Gastrocnemius medialis (tissue), 4 donors: ENCODE measurements at regions not wholly inside any gene's neighbourhood (a gene's known extent, or its start where the extent isn't known, plus 50 kb on each side); places are given as distances from the start of the nearest gene placed in this dataset.

Experiments used
- CTCF ChIP-seq, 5 experiments: fragments of 450-650 bp in 3 of 5; fragments of 200-600 bp in 2 of 5; sonication (generic) in 2 of 5; IDR thresholded peaks in 4 of 5; conservative IDR thresholded peaks in 1 of 5; 1 replicate in 4 of 5; 2 replicates in 1 of 5; pipeline ENCODE4 v1.5.1; 2016 to 2019; ENCODE audit warnings: antibody characterized with exemption in 5 of 5, mild to moderate bottlenecking in 3 of 5, moderate library complexity in 3 of 5
- POLR2A ChIP-seq, 2 donors: fragments of 450-650 bp; IDR thresholded peaks; one replicate each; pipeline ENCODE4 v1.6.1; 2017; ENCODE audit warnings: antibody characterized with exemption in 2 of 2, mild to moderate bottlenecking in 2 of 2, moderate library complexity in 2 of 2

GRCh38 chr22:22070371-22070824, 87.8 kb upstream of the TOP3B start:
- TF ChIP-seq CTCF (IDR thresholded peaks at IDR 0.05 in 4 of 5, conservative IDR thresholded peaks at IDR 0.05 in 1 of 5) (no peak), POLR2A (IDR thresholded peaks at IDR 0.05) (no peak)
